ENCODE measurements at regions not wholly inside any gene's neighbourhood (a gene's known extent, or its start where the extent isn't known, plus 50 kb on each side); places are given as distances from the start of the nearest gene placed in this dataset.

- Histone ChIP-seq H3K27me3 (ENCODE audit: insufficient read depth, low read length) (no peaks in the 10 kb centered on the region), H3K9me2 (ENCODE audit: low read depth, low read length) (no peaks in the 10 kb centered on the region), H3K79me2 (ENCODE audit: insufficient read depth, low read length) (no peaks in the 10 kb centered on the region), H2AFZ (ENCODE audit: low read length) (peak overlapping the region; percentile 86; the same call in 1 of the 2 replicates), H3K4me3 (ENCODE audit: low read depth, low read length, poor library complexity, severe bottlenecking) (no peak overlapping the region), H3K36me3 (ENCODE audit: insufficient read depth, low read length) (no peaks in the 10 kb centered on the region), H3F3A (ENCODE audit: insufficient read depth, low read length) (no peaks in the 10 kb centered on the region), H3K4me2 (ENCODE audit: low read length) (0 out of 2 replicates have a peak overlapping the region, but pooled peaks have one; percentile 14), H3K9me3 (ENCODE audit: low read length) (no peaks in the 10 kb centered on the region), H4K20me1 (ENCODE audit: insufficient read depth, low read length) (no peaks in the 10 kb centered on the region), H3K27ac (ENCODE audit: low read depth, low read length, poor library complexity, severe bottlenecking) (no peak overlapping the region), H3K4me1 (ENCODE audit: insufficient read depth, low read length, severe bottlenecking) (peaks cover 15% of the 10 kb centered on the region), H3K9ac (ENCODE audit: low read length) (no peak overlapping the region)
- TF ChIP-seq CTCF (IDR thresholded peaks at IDR 0.05; ENCODE audit: low read length) (no peak), EZH2 (IDR thresholded peaks at IDR 0.05; ENCODE audit: borderline replicate concordance, low read length) (no peak)
Measured at GRCh38 chr3:105959851-105960250, 91.0 kb upstream of the CBLB start.

- no peaks in the 10 kb centered on the region for H4K20me1 ChIP-seq (ENCODE audit: insufficient read depth, low read length)
Measured at GRCh38 chr3:105960381-105960780, 91.6 kb upstream of the CBLB start.

GRCh38 chr3:105963161-105963560, 94.3 kb upstream of the CBLB start:
- Histone ChIP-seq H3K9ac (ENCODE audit: low read length) (no peak overlapping the region), H3F3A (ENCODE audit: insufficient read depth, low read length) (no peaks in the 10 kb centered on the region), H3K36me3 (ENCODE audit: insufficient read depth, low read length) (no peaks in the 10 kb centered on the region), H3K79me2 (ENCODE audit: insufficient read depth, low read length) (no peaks in the 10 kb centered on the region), H3K27me3 (ENCODE audit: insufficient read depth, low read length) (no peaks in the 10 kb centered on the region), H3K4me1 (ENCODE audit: insufficient read depth, low read length, severe bottlenecking) (peaks cover 15% of the 10 kb centered on the region), H3K9me2 (ENCODE audit: low read depth, low read length) (no peaks in the 10 kb centered on the region), H3K4me2 (ENCODE audit: low read length) (no peak overlapping the region), H3K9me3 (ENCODE audit: low read length) (no peaks in the 10 kb centered on the region), H4K20me1 (ENCODE audit: insufficient read depth, low read length) (no peaks in the 10 kb centered on the region), H2AFZ (ENCODE audit: low read length) (no peak overlapping the region), H3K4me3 (ENCODE audit: low read depth, low read length, poor library complexity, severe bottlenecking) (no peak overlapping the region), H3K27ac (ENCODE audit: low read depth, low read length, poor library complexity, severe bottlenecking) (no peak overlapping the region)
- TF ChIP-seq EZH2 (IDR thresholded peaks at IDR 0.05; ENCODE audit: borderline replicate concordance, low read length) (no peak), CTCF (IDR thresholded peaks at IDR 0.05; ENCODE audit: low read length) (no peak)

More at GRCh38 chr3:105960381-105960780, 91.6 kb upstream of the CBLB start:
- Histone ChIP-seq H3K4me2 (ENCODE audit: low read length) (no peak overlapping the region), H3K27ac (ENCODE audit: low read depth, low read length, poor library complexity, severe bottlenecking) (no peak overlapping the region), H3K4me3 (ENCODE audit: low read depth, low read length, poor library complexity, severe bottlenecking) (no peak overlapping the region), H3K4me1 (ENCODE audit: insufficient read depth, low read length, severe bottlenecking) (peaks cover 15% of the 10 kb centered on the region), H2AFZ (ENCODE audit: low read length) (no peak overlapping the region), H3K9ac (ENCODE audit: low read length) (no peak overlapping the region), H3F3A (ENCODE audit: insufficient read depth, low read length) (no peaks in the 10 kb centered on the region), H3K79me2 (ENCODE audit: insufficient read depth, low read length) (no peaks in the 10 kb centered on the region), H3K9me2 (ENCODE audit: low read depth, low read length) (no peaks in the 10 kb centered on the region), H3K27me3 (ENCODE audit: insufficient read depth, low read length) (no peaks in the 10 kb centered on the region), H3K9me3 (ENCODE audit: low read length) (no peaks in the 10 kb centered on the region), H3K36me3 (ENCODE audit: insufficient read depth, low read length) (no peaks in the 10 kb centered on the region)
- TF ChIP-seq CTCF (IDR thresholded peaks at IDR 0.05; ENCODE audit: low read length) (no peak), EZH2 (IDR thresholded peaks at IDR 0.05; ENCODE audit: borderline replicate concordance, low read length) (no peak)

All from OCI-LY1 (cell line).